ENCODE measurements at regions not wholly inside any gene's neighbourhood (a gene's known extent, or its start where the extent isn't known, plus 50 kb on each side); places are given as distances from the start of the nearest gene placed in this dataset.
"Not testable (repeated sequence)": the region's sequence is repeated elsewhere in the genome, so short reads cannot be mapped to it uniquely, and the experiment has no call there.

DNA sequence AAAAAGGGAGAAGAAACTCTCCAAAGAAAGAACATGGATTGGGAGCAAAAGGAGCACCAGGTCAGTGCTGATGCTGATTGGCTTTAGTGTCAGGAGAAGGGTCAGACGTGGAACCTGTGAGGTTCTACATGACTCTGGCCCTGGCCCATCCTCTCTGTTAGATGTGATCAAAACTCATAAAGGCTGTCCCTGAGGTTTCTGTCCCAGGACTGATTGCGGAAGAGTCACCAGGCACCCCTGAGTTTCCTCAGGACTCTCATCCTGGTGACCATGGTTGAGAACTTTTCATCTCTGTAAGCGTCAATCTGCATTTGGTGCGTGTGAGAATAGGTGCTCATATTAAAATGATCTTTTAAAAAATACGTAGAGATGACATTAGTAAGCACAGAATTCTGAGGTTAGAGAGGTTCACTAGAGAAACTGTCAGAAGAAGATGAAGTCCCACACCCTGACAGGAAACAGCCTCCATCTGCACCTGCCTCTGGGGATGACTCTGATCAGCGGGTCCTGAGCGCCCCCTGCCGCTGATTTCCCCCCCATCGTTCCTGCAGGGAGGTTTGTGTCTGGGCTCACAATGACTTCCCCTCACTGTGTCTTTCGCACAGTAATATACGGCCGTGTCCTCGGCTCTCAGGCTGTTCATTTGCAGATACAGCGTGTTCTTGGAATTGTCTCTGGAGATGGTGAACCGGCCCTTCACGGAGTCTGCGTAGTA is 741.8 kb downstream of the TMEM121 start:
- Histone ChIP-seq H3K4me3 (ENCODE audit: low read length) (no peak overlapping the region), H2AFZ (ENCODE audit: low read depth, low read length) (no peak overlapping the region), H3K36me3 (ENCODE audit: insufficient read depth, low read length) (no peaks in the 10 kb centered on the region), H3K9me3 (ENCODE audit: low read length) (no peaks in the 10 kb centered on the region), H3K27me3 (ENCODE audit: insufficient read depth, low read length) (peaks cover 16% of the 10 kb centered on the region), H3K4me1 (ENCODE audit: insufficient read depth, low read length) (no peaks in the 10 kb centered on the region)

DNA sequence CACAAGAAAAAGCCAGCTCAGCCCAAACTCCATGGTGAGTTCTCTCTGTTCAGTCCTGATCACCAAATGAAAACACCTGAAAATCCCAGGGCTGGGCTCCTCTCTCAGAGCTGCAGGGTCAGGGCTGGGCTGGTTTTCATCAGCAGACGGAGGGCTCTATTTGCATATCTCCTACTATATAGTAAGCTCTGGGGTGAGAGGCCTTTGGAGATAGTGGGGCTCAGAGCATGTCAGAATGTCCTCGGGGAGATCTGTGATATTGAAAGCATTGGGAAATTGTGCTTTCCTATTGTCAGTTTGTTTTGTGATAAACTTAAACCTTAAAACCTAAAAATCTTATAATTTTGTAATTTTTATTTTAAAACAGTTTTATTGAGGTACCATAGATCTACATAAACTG is 742.6 kb downstream of the TMEM121 start:
- peaks cover 14% of the 10 kb centered on the region for H3K27me3 ChIP-seq (ENCODE audit: insufficient read depth, low read length)
- H3K36me3 ChIP-seq (ENCODE audit: insufficient read depth, low read length), result no peaks in the 10 kb centered on the region
- H3K9me3 ChIP-seq (ENCODE audit: low read length), result no peaks in the 10 kb centered on the region
- no peaks in the 10 kb centered on the region for H3K4me1 ChIP-seq (ENCODE audit: insufficient read depth, low read length)
- H3K4me3 ChIP-seq (ENCODE audit: low read length), result no peak overlapping the region
- H2AFZ ChIP-seq (ENCODE audit: low read depth, low read length), result no peak overlapping the region

DNA sequence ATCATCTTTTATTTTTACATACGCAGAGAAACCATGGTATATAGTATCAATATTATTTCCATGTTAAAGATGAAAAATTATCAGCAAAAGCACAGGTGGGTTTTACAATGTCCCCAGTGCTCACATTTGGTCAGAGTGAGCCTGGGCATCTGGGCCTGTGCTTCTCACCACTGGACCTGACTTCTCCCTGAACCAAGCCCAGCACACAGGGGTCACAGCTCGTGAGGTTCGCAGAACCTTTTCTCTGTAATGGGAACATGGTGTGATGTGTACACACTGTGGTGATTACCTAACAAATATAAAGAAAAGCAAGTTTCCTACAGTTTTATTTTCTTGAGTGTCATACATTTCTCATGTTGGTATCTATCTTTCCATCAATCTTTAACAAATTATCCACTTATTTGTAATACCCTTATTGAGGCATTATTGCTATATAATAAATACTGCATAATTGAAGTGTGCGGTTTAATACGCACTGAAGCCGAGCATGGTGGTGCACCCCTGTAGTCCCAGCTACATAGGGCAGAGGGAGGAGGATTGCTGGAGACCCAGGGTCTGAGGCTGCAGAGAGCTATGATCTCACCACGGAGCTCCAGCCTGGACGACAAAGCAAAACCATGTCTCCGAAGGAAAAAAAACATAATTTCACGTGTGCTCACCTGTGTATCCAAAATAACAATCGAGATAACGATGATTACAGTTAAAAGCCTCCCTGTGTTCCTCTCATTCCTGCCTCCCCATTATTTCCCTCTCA is 743.2 kb downstream of the TMEM121 start:
- Histone ChIP-seq H2AFZ (ENCODE audit: low read depth, low read length) (no peak overlapping the region), H3K4me3 (ENCODE audit: low read length) (no peak overlapping the region), H3K27me3 (ENCODE audit: insufficient read depth, low read length) (peaks cover 13% of the 10 kb centered on the region), H3K4me1 (ENCODE audit: insufficient read depth, low read length) (no peaks in the 10 kb centered on the region), H3K9me3 (ENCODE audit: low read length) (no peaks in the 10 kb centered on the region), H3K36me3 (ENCODE audit: insufficient read depth, low read length) (no peaks in the 10 kb centered on the region)

DNA sequence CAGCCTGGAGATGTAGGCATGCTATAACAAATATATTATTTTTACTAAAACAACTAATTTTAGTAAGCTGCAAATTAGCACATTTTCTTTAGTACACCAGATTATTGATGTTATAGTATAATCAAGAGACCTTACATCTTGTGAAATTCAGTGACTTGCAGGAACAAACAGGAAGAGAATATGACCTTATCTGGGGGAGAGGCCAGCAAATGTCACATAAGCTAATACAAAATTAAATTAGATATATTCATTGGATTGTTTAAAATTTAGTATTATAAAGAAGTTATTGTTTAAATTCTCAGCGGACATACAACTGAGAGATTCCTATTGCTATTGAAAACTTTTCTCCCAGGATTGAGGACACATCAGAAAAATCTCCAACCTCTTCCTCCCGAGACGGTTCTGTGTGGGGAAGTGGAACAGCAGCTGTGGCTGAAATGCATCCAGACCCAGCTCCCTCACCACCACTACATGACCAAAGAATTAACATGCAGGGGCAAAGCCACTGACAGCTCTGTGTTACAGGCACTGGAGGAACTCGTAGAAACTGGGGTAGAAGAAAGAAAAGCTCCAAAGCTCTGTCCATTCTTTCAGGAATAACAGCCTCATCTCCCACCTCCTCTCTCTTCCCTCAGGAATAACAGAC is 744.2 kb downstream of the TMEM121 start:
- H3K36me3 ChIP-seq (ENCODE audit: insufficient read depth, low read length); H2AFZ ChIP-seq (ENCODE audit: low read depth, low read length); H3K4me1 ChIP-seq (ENCODE audit: insufficient read depth, low read length); H3K9me3 ChIP-seq (ENCODE audit: low read length); H3K4me3 ChIP-seq (ENCODE audit: low read length): not testable (repeated sequence)
- H3K27me3 ChIP-seq (ENCODE audit: insufficient read depth, low read length), result peaks cover 20% of the 10 kb centered on the region

DNA sequence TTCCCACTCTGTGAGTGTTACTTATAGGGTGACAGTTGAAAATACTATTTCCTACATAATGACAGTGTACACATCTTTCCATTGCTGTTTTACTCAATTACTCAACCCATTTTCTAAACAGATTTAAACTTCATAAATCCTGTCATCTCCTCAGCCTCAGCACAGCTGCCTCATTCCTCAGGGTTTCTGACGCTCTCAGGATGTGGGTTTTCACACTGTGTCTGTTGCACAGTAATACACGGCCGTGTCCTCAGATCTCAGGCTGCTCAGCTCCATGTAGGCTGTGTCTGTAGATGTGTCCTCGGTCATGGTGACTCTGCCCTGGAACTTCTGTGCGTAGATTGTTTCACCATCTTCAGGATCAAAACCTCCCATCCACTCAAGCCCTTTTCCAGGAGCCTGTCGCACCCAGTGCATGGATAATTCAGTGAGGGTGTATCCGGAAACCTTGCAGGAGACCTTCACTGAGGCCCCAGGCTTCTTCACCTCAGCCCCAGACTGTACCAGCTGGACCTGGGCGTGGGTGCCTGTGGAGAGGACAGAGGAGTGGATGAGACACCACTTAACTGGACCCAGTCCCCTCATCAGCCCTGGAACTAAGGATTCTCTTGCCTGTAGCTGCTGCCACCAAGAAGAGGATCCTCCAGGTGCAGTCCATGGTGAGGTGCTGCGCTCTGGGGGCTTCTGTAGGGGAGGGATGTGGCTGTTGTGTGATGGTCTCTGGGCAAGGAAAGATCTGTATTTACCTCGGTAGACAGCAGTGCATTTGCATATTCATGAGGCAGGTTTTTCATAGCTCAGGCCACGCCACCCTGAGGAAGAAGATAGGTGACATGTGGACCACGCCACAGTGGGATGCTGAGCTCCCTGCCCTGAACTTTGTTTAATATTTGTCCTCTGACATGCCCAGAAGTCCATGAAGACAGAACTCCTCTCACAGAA is 750.2 kb downstream of the TMEM121 start:
- Histone ChIP-seq H3K4me1 (ENCODE audit: insufficient read depth, low read length) (no peaks in the 10 kb centered on the region), H3K36me3 (ENCODE audit: insufficient read depth, low read length) (no peaks in the 10 kb centered on the region), H2AFZ (ENCODE audit: low read depth, low read length) (no peak overlapping the region), H3K27me3 (ENCODE audit: insufficient read depth, low read length) (peaks cover 23% of the 10 kb centered on the region), H3K4me3 (ENCODE audit: low read length) (no peak overlapping the region), H3K9me3 (ENCODE audit: low read length) (no peaks in the 10 kb centered on the region)

DNA sequence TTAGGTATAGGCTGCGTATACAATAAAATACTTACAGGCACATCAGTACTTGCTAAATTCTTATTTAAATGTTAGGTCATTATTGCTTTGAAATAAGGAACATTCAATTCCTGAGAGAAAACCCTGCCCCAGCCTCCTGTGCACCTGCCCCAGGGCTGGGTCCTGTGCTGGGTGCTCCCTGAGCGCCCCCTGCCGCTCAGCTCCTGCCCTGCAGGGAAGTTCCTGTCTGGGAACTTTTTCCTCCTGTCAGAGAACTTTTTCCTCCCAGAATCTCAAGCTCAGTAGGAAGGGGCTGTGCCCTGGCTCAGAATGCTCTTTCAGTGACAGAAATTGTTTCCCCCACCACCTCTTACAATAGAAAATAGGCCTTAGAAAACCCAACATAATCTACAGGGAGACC is 751.1 kb downstream of the TMEM121 start:
- no peaks in the 10 kb centered on the region for H3K9me3 ChIP-seq (ENCODE audit: low read length)

DNA sequence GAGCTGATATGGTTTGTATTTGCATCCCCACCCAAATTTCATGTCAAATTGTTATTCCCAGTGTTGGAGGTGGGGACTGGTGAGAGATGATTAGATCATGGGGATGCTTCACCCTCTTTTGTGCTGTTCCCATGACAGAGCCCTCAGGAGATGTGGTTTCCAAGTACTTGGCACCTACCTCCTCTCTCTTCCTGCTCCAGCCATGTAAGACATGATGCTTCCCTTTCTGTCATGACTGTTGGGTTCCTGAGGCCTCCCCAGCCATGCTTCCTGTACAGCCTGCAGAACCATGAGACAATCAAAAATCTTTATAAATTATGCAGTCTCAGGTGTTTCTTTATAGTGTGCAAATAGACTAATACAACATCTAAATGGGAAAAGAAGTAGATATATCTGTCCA is 754.5 kb downstream of the TMEM121 start:
- no peaks in the 10 kb centered on the region for H3K4me1 ChIP-seq (ENCODE audit: insufficient read depth, low read length)
- H3K9me3 ChIP-seq (ENCODE audit: low read length), result no peaks in the 10 kb centered on the region
- no peak overlapping the region for H3K4me3 ChIP-seq (ENCODE audit: low read length)
- H3K27me3 ChIP-seq (ENCODE audit: insufficient read depth, low read length), result no peaks in the 10 kb centered on the region
- no peaks in the 10 kb centered on the region for H3K36me3 ChIP-seq (ENCODE audit: insufficient read depth, low read length)
- H2AFZ ChIP-seq (ENCODE audit: low read depth, low read length), result no peak overlapping the region

More for the DNA sequence above, 751.1 kb downstream of the TMEM121 start:
- H3K4me3 ChIP-seq (ENCODE audit: low read length), result no peak overlapping the region
- H3K36me3 ChIP-seq (ENCODE audit: insufficient read depth, low read length), result no peaks in the 10 kb centered on the region
- peaks cover 18% of the 10 kb centered on the region for H3K27me3 ChIP-seq (ENCODE audit: insufficient read depth, low read length)
- H3K4me1 ChIP-seq (ENCODE audit: insufficient read depth, low read length), result no peaks in the 10 kb centered on the region
- H2AFZ ChIP-seq (ENCODE audit: low read depth, low read length), result no peak overlapping the region

DNA sequence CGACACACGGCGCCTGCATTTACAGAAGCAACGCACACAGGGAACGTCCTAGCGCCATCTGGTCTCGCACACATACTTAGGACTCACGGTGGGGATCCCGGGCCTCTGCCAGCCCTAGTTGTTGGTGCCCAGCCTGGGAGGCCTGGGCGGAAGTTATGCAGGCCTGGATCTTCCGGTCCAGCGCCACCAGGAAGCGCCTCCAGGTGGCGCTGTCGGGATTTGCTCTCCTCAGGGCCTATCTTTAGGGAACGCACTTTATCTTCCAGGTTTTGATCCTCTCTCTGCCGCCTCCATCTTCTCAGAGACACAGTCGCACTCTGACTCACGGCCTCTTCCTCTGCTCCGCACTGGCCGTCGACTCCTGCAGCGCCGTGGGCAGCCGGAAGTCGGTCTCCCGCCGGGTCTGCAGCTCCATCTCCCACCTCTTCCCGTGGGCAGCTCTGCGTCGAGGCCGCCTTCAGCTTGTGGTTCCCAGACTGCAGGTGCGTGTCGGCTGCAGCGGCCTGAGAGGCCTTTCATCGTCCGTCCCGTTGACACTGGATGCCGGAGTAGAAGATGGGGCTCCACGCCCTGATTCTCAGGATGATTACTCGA is 760.4 kb downstream of the TMEM121 start:
- Histone ChIP-seq H3K27me3 (ENCODE audit: insufficient read depth, low read length) (no peaks in the 10 kb centered on the region), H3K9me3 (ENCODE audit: low read length) (no peaks in the 10 kb centered on the region), H3K4me1 (ENCODE audit: insufficient read depth, low read length) (no peaks in the 10 kb centered on the region), H3K4me3 (ENCODE audit: low read length) (no peak overlapping the region), H2AFZ (ENCODE audit: low read depth, low read length) (no peak overlapping the region), H3K36me3 (ENCODE audit: insufficient read depth, low read length) (no peaks in the 10 kb centered on the region)

DNA sequence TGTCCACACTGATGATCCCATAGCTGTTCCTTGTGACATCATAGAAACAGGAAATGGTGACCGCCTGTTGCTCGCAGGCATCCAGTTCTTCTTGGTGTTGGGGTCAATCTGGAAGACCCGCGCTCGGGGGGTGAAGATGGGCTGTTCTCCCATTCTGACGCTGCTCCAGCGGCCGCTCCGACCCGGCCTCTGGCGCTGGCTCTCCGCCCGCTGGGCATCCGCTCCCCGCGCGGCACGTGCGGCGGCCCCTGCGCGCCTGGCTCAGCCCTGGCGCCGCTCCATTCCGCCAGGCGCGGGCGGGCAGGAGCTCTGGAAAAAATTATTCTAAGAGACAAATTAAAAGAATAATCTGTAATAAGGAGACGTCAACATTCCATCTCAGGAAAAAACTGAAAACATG is 761.1 kb downstream of the TMEM121 start:
- no peaks in the 10 kb centered on the region for H3K36me3 ChIP-seq (ENCODE audit: insufficient read depth, low read length)

DNA sequence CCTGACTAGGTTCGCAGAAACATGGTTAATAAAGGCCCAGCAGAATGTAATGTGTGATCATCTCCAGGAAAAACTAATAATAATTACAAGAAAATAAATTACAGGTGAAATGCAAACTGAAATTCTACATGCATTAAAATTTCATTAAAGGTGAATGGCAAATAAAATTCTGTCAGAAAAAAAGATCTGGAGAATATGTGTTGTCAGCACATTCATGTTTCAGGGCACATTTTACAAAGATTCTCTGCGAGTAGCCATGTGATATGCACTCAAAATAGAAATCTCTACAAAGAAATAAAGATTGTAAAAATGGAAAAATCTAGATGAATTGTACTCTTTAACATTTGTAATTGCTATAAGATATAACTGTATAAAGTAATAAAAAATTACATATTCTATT is 765.2 kb downstream of the TMEM121 start:
- Histone ChIP-seq H3K9me3 (ENCODE audit: low read length) (no peaks in the 10 kb centered on the region), H3K27me3 (ENCODE audit: insufficient read depth, low read length) (no peaks in the 10 kb centered on the region), H3K36me3 (ENCODE audit: insufficient read depth, low read length) (no peaks in the 10 kb centered on the region), H2AFZ (ENCODE audit: low read depth, low read length) (no peak overlapping the region), H3K4me3 (ENCODE audit: low read length) (no peak overlapping the region), H3K4me1 (ENCODE audit: insufficient read depth, low read length) (no peaks in the 10 kb centered on the region)

More for the DNA sequence above, 761.1 kb downstream of the TMEM121 start:
- Histone ChIP-seq H3K27me3 (ENCODE audit: insufficient read depth, low read length) (no peaks in the 10 kb centered on the region), H3K4me1 (ENCODE audit: insufficient read depth, low read length) (no peaks in the 10 kb centered on the region), H3K9me3 (ENCODE audit: low read length) (no peaks in the 10 kb centered on the region), H3K4me3 (ENCODE audit: low read length) (no peak overlapping the region), H2AFZ (ENCODE audit: low read depth, low read length) (no peak overlapping the region)

DNA sequence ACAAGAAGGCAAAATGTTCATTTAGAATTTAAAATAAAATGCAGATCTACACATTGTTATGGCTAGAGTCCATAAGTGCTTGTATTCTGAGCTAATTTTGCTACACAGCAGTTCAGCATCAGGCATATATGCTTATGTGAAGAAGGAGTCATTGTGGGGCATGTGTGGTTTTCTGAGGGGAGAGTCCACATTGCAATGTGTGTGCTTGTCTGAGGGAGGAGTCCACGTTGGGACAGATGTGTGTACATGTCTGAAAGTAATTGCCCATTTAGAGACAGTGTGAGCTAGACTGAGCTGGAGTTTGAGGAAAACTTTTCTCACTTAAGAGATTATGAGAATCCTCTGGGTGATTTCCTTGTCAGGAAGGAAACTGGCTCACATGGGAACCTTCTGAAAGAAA is 767.9 kb downstream of the TMEM121 start:
- H2AFZ ChIP-seq (ENCODE audit: low read depth, low read length), result no peak overlapping the region
- no peaks in the 10 kb centered on the region for H3K27me3 ChIP-seq (ENCODE audit: insufficient read depth, low read length)
- no peaks in the 10 kb centered on the region for H3K36me3 ChIP-seq (ENCODE audit: insufficient read depth, low read length)
- no peaks in the 10 kb centered on the region for H3K9me3 ChIP-seq (ENCODE audit: low read length)
- no peaks in the 10 kb centered on the region for H3K4me1 ChIP-seq (ENCODE audit: insufficient read depth, low read length)
- H3K4me3 ChIP-seq (ENCODE audit: low read length), result no peak overlapping the region

DNA sequence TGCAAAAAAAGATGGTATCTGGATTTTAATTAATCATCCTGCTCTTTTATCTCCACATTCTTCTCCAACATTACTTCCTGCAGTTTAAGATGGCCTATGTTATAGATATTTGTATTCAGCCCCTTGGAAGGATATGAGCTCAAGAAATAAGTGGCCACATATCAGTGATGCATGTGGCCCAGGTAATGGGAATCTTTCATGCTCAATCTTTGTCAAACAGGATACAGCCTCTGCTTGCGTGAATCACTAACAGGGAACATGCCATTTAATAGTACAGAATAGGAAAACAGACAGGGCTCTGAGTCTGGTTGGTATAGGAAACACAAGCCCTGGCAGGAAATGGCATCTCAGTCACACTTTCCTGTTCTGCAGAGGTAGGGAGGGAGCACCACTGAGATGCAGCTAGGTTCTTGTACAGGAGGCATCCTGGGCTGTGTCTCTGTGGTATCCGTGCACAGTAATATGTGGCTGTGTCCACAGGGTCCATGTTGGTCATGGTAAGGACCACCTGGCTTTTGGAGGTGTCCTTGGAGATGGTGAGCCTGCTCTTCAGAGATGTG is 774.6 kb downstream of the TMEM121 start:
- not testable (repeated sequence) for H3K4me1 ChIP-seq (ENCODE audit: insufficient read depth, low read length); H2AFZ ChIP-seq (ENCODE audit: low read depth, low read length); H3K9me3 ChIP-seq (ENCODE audit: low read length); H3K4me3 ChIP-seq (ENCODE audit: low read length); H3K27me3 ChIP-seq (ENCODE audit: insufficient read depth, low read length); H3K36me3 ChIP-seq (ENCODE audit: insufficient read depth, low read length)

Measured in neuron (in vitro differentiated cells).